Stimulated activated CD4-positive, alpha-beta T cell treated with anti-CD3 and anti-CD28 coated beads, Interleukin-1b, Interleukin-23, amount 100 ng/mL, for 24 hours (primary cell): ENCODE measurements at regions not wholly inside any gene's neighbourhood (a gene's known extent, or its start where the extent isn't known, plus 50 kb on each side); places are given as distances from the start of the nearest gene placed in this dataset.

Experiments
- DNase-seq, 4 experiments: peaks; one replicate each; pipeline ENCODE4 v3.0.0-alpha.2; 2020; ENCODE audit warnings: low read depth in 4 of 4, low spot score in 1 of 4

DNA sequence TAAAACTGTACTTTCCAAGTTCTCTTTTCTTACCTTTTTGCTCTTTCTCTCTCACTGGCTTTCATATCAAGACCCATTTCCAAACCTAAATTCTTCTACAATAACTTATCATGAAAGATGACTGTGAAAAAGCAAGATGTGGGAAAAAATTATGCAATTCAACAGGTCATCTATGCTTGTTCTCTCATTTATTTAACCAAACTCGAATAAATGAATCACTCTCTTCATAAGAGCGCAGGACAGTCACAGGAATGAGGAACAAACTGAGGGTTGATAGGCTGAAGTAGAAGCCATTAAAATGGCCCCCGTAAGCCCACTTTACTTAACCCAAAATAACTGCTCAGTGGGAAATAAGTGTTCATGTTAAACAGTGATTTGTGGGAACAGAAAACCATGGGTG is 1289.7 kb upstream of the SORCS1 start:
- DNase-seq = no peak

DNA sequence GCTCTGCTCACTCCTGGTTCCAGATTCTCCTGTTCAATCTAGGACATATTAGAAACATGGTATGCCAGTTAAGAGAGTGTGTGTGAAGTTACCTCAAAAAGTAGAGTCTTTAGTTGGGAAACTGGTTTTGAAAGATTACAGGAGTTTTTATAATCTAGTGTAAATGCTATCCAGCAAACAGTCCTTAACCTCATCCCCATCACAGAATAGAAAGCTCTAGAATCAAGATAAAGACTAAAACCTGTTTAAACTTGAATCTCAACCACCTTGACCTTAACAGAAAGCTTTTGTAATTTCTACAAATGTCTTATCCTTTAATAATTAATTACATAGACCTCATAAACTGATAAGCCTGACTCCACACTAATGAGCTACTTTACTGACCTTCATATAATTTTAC is 1288.7 kb upstream of the SORCS1 start:
- DNase-seq = no peak

DNA sequence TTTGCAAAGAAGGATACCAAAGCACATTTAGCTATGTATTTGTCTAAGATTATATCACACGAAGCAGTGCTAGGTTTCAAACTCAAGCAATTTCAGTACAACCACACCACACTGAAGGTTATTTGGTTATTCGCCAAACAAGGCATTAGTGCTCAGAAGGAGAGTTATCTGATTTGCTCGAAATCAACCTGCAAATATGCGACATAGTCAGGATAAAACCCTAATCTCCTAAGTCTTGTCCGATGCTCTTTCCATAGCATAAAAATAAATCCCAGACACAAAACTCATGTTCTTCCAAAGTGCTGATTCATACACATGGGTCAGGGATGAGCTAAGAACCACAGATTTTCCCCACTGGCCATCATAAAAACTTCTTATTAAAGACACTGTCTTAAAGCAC is 1288.0 kb upstream of the SORCS1 start:
- no peak for DNase-seq

DNA sequence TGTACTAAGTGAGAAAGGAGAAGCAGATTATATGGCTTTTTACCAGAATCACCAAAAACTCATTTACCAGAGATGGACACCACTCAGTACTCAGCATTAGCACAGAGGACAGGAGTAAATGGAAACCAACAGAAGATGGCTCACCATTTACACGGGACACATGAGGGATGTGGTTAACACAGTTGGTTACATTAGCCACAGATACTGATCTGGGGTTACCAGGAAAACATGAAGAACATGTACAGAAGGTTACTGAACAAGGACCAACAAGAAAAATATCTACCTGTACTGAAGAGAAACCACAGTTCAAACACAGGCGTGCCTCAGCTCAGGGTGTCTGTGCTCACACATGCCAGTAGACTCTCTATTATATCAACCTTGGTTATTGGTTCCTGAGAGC is 1285.8 kb upstream of the SORCS1 start:
- no peak for DNase-seq

DNA sequence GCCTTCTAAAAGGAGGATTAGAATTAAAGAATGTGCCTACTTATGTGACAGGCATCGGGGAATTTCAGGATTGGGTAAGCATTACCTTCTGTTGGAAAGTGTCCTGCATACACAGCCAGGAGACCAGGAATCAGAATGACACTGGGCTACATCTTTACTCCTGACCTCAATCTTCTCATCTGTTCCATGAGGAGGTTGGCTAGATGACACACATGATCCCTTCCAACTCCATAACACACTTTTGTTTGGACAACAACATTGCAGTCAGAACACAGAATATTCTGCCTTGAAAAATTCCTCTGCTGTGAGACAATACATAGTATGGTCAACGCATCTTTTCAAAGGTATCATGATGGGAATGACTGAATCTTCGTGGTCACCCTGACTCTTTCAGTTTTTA is 1281.2 kb upstream of the SORCS1 start:
- no peak for DNase-seq

DNA sequence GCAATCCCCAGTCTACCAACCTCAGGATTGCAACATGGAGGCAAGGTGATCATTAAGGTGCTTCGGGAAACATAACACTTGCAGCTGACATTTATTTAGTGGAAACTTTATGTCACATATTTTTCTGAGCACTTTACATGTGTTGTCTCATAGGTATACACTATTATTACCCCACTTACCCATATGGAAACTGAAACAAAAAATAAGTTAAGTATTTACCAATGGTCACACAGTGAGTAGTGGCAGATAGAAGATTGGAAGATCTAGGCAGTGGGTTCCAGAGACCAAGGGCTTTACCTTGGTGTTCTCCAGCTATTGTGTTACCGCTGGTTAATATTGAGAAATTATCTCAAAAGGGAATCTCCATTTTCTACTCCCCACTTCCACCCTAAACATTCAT is 1279.1 kb upstream of the SORCS1 start:
- no peak for DNase-seq

DNA sequence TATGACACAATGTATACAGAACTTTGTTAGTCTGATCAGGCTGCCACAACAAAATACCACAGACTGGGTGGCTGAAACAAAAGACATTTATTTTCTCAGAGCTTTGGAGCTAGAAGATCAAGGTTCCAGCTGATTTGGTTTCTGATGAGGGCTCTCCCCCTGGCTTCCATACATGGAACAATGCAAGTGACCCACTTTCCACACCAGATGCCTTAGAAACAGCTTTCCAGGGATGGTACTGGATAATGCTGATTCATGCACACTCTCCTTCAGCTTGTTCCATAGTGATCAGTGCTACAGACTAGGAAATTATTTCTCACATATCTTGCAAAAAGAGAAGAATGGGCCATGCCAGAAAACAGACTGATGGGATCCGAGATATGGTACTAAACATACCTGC is 1274.9 kb upstream of the SORCS1 start:
- DNase-seq = no peak

DNA sequence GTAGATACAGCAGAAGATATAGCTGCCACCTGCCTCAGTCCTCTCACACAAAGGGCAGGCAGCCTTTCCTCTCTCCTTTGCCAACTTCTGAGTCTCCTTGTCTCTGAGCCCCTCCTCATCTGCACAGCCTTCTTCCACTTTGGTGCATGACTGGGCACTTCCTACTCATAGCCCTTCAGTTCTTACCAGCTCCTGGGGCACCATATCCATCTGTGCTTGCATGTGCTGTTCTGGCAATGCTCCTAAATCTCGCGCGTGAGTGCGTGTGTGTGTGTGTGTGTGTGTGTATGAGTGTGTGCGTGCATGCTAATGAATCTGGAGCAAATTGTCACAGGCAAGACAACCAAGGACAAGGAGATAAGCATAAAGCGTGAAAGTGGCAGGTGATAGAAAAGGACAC is 1271.6 kb upstream of the SORCS1 start:
- no peak for DNase-seq

DNA sequence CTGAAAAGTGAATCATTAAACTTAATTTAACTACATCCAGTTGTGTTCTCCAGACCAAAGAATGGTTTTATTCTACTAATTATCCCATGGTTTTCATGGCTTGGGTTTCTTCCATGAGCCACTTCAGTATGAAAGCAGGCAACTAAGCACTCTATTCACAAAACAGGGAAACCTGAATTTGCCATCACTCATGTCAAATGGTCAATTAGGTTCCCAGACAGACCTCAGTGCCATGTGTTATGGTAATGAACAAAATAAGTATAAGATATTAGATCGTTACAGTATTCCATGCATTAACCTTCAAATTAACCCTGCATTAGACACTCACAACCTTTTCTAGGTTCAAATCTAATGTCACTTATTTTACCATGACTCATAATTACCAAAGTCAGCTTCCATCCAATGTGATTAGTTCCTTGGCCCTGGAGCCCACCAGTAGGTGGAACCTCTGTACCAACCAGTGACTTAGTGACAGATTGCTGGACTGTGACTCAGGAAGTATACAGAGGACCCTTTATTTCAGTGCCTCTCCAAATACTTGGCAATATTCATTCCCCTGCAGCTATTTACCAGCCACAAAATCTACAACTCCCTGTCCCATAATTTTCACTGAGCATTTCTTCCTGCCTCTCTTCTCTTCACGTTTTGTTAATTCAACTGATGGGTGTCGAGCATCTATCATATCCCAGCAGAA is 1270.2 kb upstream of the SORCS1 start:
- no peak for DNase-seq

DNA sequence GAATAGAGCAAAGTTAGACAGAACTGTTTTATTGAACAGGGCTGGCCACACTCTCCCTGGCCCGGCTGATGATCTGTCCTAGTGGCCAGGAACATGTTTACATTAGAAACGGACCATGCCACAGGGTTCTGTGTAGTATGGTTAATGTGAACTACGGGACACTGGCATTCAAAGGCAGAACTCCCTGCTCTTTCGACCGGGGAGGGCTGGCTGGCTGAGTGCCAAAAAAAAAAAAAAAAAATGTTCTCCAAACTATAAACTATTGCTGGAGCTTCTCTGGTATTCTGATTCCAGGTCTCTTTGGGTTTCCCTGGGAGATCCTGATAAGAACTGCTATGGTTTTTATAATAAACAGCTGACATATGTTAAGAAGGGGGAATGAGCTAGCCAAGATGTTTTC is 1262.6 kb upstream of the SORCS1 start:
- DNase-seq = no peak

DNA sequence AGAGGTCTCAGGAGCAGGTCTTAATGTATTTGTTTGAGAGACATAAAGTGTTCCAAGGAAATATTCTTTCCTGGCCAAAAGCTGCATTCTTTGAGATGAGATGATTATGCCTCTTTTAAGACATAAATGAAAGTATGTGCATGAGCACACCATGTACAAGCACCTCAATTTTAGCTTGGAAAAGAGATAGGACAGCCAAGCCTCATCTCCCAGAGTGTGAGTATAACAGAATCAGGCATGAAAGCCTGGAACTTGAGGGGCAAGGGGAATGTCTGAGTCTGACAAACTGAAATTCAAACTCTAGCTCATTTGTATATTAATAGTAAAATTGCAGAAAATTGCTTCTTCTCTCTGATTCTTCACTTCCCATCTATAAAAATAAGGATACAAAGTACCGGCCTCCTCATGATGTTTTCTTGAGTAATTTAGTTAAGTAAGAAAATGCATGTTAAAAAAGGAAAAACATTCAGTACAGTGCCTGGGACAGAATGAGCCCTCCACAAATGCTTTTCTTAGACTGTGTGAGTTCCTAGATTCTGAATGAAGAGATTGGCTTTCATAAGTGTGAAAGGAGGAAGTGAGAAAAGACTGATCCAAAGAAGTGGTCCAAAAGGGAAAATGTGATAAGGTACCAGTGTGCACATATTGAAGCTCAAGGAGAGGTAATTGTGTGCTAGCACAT is 1260.9 kb upstream of the SORCS1 start:
- DNase-seq = no peak

DNA sequence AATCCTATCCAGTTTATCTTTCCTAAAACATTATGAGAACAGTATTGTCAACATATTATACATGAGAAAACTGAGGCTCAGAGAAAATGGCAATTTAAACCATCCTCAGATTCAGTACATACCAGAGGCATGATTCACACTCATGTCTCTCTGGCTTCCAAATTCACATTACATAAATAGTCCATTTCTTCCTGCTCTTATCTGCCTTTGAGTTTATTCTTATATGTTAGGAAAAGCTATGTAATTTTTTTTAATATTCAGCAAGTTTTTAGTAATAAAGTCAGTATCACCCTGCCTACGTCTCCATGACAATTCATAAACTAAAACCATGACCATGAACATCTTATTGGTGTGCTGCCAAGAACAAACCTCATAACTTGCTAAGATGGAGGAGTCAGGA is 1260.2 kb upstream of the SORCS1 start:
- no peak for DNase-seq

DNA sequence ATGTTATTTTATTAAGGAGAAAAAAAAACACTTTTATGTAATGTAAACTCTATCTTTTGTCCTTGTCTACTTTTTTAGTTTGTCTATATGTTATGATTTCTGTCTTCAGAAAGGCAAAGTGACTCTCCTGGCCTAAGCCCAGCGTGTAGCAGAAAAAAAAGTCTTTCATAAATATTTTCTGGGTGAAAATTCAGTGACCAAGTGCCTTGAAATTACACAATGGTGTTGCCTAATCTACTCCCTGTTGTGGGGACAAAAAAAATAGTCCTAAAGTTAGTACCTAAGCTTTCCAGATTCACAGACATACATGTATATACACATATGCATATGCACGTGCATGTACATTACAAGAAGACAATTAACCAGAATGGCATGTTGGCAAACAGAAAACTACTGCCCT is 1257.8 kb upstream of the SORCS1 start:
- no peak for DNase-seq

DNA sequence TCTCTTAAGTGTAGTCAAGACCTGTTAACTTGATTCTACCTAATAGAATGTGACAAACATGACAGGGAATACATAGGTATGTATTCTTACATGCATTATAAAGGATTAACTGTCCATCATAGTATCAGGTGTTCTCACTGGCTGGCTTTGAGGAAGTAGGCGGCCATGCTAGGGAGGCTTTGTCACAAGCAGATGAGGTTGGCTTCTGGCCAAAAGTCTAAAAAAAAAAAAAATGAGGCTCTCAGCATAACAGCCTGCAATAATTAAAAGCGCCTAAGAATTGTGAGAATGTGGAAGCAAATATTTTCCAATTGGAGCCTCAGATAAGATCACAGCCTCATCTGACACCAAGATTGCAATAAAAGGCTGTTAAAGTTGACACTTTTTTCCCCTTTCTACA is 1256.8 kb upstream of the SORCS1 start:
- DNase-seq = no peak

DNA sequence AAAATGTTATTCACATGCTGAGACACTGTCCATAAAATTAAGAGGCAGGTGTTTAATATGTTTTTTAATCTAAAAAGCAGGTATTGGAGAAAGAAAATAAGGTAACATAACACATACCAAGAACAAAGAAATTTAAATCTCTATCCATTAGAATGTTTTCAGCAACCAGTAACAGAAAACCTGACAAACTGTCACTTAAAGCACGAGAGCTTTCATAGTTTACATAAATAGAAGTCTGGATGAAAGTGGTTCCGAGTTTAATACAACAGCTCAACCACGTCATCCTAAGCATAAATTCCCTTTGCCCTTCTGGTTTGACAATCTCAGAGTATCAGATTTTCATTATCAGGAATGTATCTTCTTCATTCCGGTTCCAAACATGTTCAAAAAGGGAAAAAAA is 1249.4 kb upstream of the SORCS1 start:
- DNase-seq = no peak

DNA sequence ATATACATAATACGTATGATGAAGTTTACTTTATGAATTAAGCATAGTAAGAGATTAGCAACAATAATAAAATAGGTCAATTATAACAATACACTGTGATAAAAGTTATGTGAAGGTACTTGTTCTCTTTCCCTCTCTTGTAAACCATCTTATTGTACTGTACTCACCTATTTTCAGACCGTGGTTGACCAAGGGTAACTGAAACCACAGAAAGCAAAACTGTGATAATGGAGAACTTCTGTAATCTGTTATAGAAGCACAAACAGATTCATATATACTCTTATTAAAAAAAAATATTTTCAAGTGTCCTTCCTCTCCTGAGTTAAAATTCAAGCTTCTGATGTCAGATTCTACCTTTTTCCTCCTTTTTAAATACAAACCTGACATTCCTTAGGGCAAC is 1247.8 kb upstream of the SORCS1 start:
- DNase-seq = no peak

DNA sequence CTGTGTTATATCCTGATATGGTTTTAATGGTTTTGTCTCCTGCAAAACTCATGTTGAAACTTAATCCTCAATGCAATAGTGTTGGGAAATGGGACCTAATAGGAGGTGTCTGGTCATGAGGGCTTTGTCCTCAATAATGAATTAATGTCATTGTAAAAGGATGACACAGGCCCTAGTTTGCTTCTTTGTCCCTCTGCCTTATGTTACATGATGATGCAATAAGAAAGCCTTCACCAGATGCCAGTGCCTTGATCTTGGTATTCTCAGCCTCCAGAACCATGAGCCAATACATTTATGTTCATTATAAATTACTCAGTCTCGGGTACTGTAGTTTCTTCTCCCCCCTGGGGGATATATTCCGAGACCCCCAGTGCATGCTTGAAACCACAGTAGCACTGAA is 1247.4 kb upstream of the SORCS1 start:
- no peak for DNase-seq

DNA sequence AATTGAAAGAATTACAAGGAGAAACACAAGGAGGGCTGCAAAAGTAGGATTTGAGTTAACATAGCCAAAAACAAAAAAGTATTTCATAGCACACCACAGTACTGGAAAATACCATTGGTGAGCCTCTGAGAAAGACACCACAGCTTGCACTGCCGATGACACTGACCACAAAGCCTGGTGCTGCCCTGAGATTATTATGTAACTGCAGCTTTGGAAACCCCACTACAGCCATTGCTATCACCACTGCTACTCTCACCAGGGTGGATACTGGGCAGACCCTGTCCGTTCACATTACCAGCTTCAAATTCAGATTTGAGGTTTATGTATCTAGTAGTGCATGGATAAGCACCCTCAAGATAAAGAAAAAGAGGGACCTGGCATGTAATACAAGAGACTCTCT is 1246.7 kb upstream of the SORCS1 start:
- no peak for DNase-seq

DNA sequence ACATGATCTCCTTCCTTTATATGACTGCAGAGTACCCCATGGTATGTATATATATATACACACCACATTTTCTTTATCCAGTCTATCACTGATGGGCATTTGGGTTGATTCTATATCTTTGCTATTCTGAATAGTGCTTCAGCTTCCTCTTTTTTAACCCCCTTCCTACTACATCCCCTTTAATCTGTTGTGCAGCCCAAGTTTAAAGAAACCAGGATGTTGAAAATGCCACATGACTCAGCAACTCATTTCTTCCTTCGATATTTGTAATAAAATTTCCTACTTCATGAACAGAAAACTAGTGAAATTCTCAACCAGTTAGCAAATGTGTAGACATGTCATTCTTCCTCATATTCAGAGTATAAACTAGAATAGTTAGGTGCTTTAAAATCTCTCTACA is 1245.7 kb upstream of the SORCS1 start:
- no peak for DNase-seq

DNA sequence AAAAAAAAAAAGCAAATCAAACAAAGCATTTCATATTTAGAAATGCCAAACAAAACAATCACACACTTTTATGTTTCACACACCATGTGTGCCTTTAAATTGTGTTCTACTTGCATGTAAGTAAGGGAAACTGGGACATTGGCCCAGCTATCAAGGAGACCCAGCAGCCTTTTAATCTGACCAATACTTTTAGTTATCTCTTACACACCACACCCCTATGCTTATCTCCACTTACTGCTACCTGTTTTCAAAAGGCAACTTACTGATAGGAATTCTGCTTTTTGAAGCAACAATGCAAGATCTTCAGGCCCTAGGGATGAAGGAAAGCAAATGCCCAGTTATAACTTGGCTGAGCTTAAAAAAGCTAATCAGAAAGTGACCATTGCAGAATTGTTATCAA is 1244.8 kb upstream of the SORCS1 start:
- DNase-seq = no peak

DNA sequence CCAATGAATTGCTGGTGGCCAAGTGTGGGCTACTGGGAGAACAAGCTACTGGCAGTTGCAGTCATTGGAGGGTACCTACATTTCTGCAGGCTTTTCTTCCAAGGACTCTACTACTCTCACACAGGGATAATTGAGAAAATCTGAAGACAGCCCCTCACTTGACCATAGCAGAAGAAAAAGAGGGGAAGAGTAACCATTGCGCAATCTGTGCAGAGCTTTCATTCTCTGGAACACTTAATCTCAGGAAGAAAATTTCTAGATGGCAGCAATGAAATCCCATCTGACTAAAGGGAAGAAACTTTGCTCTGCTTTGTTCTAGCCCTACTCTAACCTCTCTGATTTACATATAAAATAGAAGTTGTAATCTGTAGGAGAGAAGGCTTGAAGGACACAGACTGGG is 1239.6 kb upstream of the SORCS1 start:
- DNase-seq = no peak

DNA sequence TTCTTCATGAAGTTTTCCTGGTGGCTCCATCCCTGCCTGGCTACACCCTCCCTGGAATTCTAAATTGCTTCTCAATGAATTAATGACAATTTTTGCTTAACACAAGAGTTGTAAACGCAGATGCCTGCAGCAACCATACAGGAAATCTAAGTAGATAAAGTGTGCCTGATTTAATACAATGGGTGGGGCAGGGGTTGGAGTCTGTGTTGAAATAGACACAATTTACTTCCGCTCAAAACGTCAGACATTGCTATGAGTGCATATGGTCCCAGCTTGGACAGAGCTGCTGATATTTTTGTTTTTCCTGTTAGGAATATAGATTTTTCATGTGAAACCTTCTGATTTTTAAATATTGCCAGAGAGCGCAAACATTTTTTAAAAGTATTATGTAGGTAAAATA is 1235.0 kb upstream of the SORCS1 start:
- DNase-seq = no peak

DNA sequence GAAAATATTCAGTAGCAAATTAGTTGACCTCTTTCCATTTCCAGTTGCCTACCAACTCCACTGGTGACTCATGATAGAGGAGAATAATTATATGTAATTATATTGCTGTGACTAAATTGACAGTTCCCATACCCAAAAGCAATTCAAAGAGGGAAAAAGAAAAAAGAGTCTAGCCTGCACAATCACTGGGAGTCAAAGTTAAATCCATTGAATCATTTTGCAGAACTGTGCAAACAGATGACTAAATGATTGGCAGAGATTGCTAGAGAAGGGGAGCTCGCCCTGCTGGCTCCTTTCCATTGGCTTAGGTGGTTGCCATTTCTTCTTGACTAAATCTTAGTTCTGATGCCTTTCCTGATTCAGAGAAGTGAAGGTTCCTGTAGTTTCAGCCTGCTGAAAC is 1228.6 kb upstream of the SORCS1 start:
- no peak for DNase-seq
